ENCODE measurements at regions not wholly inside any gene's neighbourhood (a gene's known extent, or its start where the extent isn't known, plus 50 kb on each side); places are given as distances from the start of the nearest gene placed in this dataset.

- DNase-seq (ENCODE audit: low read depth in 2 of 3, low spot score in 2 of 3), result no peak
Measured at GRCh38 chr9:120151149-120151548, 428.8 kb downstream of the CDK5RAP2 start.

GRCh38 chr9:120138955-120139354 lies 441.0 kb downstream of the CDK5RAP2 start:
- no peak for DNase-seq (ENCODE audit: low read depth in 2 of 3, low spot score in 2 of 3)

- no peak for DNase-seq (ENCODE audit: low read depth in 2 of 3, low spot score in 2 of 3)
Measured at GRCh38 chr9:120137186-120137840, 442.7 kb downstream of the CDK5RAP2 start.

GRCh38 chr9:120136696-120137095 lies 443.3 kb downstream of the CDK5RAP2 start:
- DNase-seq (ENCODE audit: low read depth in 2 of 3, low spot score in 2 of 3), result no peak

GRCh38 chr9:120117081-120117480 lies 462.9 kb downstream of the CDK5RAP2 start:
- DNase-seq (ENCODE audit: low read depth in 2 of 3, low spot score in 2 of 3), result no peak

- no peak for DNase-seq (ENCODE audit: low read depth in 2 of 3, low spot score in 2 of 3)
Measured at GRCh38 chr9:120110520-120110919, 469.4 kb downstream of the CDK5RAP2 start.

GRCh38 chr9:120109242-120109641 lies 470.7 kb downstream of the CDK5RAP2 start:
- DNase-seq (ENCODE audit: low read depth in 2 of 3, low spot score in 2 of 3), result no peak

GRCh38 chr9:120107138-120107537 lies 472.8 kb downstream of the CDK5RAP2 start:
- DNase-seq (ENCODE audit: low read depth in 2 of 3, low spot score in 2 of 3), result no peak

- DNase-seq (ENCODE audit: low read depth in 2 of 3, low spot score in 2 of 3), result no peak
Measured at GRCh38 chr9:120104771-120105170, 475.2 kb downstream of the CDK5RAP2 start.

- no peak for DNase-seq (ENCODE audit: low read depth in 2 of 3, low spot score in 2 of 3)
Measured at GRCh38 chr9:120100595-120100994, 479.4 kb downstream of the CDK5RAP2 start.

GRCh38 chr9:120099065-120099464 lies 480.9 kb downstream of the CDK5RAP2 start:
- DNase-seq (ENCODE audit: low read depth in 2 of 3, low spot score in 2 of 3), result no peak

- DNase-seq (ENCODE audit: low read depth in 2 of 3, low spot score in 2 of 3), result no peak
Measured at GRCh38 chr9:120098584-120098983, 481.4 kb downstream of the CDK5RAP2 start.

GRCh38 chr9:120091206-120091605 lies 488.8 kb downstream of the CDK5RAP2 start:
- DNase-seq (ENCODE audit: low read depth in 2 of 3, low spot score in 2 of 3), result no peak

- no peak for DNase-seq (ENCODE audit: low read depth in 2 of 3, low spot score in 2 of 3)
Measured at GRCh38 chr9:120080849-120081248, 499.1 kb downstream of the CDK5RAP2 start.

- no peak for DNase-seq (ENCODE audit: low read depth in 2 of 3, low spot score in 2 of 3)
Measured at GRCh38 chr9:120078112-120078511, 501.9 kb downstream of the CDK5RAP2 start.

GRCh38 chr9:120071760-120072159 lies 508.2 kb downstream of the CDK5RAP2 start:
- no peak for DNase-seq (ENCODE audit: low read depth in 2 of 3, low spot score in 2 of 3)

GRCh38 chr9:120066315-120066714 lies 513.7 kb downstream of the CDK5RAP2 start:
- DNase-seq (ENCODE audit: low read depth in 2 of 3, low spot score in 2 of 3), result no peak

GRCh38 chr9:120065151-120065550 lies 514.8 kb downstream of the CDK5RAP2 start:
- no peak for DNase-seq (ENCODE audit: low read depth in 2 of 3, low spot score in 2 of 3)

- no peak for DNase-seq (ENCODE audit: low read depth in 2 of 3, low spot score in 2 of 3)
Measured at GRCh38 chr9:120045011-120045410, 535.0 kb downstream of the CDK5RAP2 start.

GRCh38 chr9:120043448-120043847 lies 536.5 kb downstream of the CDK5RAP2 start:
- DNase-seq (ENCODE audit: low read depth in 2 of 3, low spot score in 2 of 3), result no peak

- DNase-seq (ENCODE audit: low read depth in 2 of 3, low spot score in 2 of 3), result no peak
Measured at GRCh38 chr9:120040896-120041295, 539.1 kb downstream of the CDK5RAP2 start.

GRCh38 chr9:120038342-120038741 lies 541.6 kb downstream of the CDK5RAP2 start:
- no peak for DNase-seq (ENCODE audit: low read depth in 2 of 3, low spot score in 2 of 3)

- no peak for DNase-seq (ENCODE audit: low read depth in 2 of 3, low spot score in 2 of 3)
Measured at GRCh38 chr9:120032639-120033038, 547.3 kb downstream of the CDK5RAP2 start.
